Ovary (tissue), 3 donors: ENCODE measurements at regions not wholly inside any gene's neighbourhood (a gene's known extent, or its start where the extent isn't known, plus 50 kb on each side); places are given as distances from the start of the nearest gene placed in this dataset.

Source experiments
- CTCF ChIP-seq, 3 donors: fragments of 450-650 bp in 2 of 3; fragments of 200-600 bp in 1 of 3; IDR thresholded peaks; one replicate each; pipeline versions ENCODE4 v1.5.1 to v1.8.0; 2016 to 2022; ENCODE audit warnings: antibody characterized with exemption in 3 of 3, mild to moderate bottlenecking in 1 of 3
- EP300 ChIP-seq: sonication (generic); formaldehyde crosslinking; IDR thresholded peaks from one replicate; pipeline ENCODE4 v1.6.1; 2017; ENCODE audit warnings: antibody characterized with exemption
- POLR2A ChIP-seq: fragments of 450-650 bp; IDR thresholded peaks from one replicate; pipeline ENCODE4 v1.6.1; 2017; ENCODE audit warnings: antibody characterized with exemption, mild to moderate bottlenecking, moderate library complexity
- donor health status: DM: no; HTN: no; CAD: no.

GRCh38 chr7:96497567-96497966 lies 175.7 kb upstream of the SLC25A13 start:
- TF ChIP-seq CTCF (IDR thresholded peaks at IDR 0.05) (no peak), POLR2A (no peak), EP300 (no peak)
